ENCODE measurements at regions not wholly inside any gene's neighbourhood (a gene's known extent, or its start where the extent isn't known, plus 50 kb on each side); places are given as distances from the start of the nearest gene placed in this dataset.

DNA sequence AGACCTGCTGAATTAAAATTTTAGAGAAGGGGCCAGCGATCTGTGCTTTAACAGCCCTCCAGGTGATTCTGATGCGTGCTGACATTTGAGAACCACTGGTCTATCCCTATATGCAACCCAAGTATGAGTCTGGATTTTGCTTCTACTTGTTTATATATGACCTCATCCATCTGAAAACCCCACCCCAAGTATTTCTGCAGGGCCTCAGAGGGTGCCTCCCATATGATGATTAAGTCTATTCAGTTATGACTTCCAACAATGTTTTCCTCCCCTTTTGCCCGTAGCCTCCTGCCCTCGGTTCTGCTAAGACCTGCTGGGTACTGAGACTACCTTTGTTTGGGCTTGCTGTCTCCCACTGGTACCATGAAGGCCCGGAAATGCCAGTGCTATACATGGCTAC is 376.0 kb upstream of the SMARCA2 start:
- TF ChIP-seq CTCF (IDR thresholded peaks at IDR 0.05), result no peak
- no peak for TF ChIP-seq MAX (IDR thresholded peaks at IDR 0.05; ENCODE audit: low read depth)
